HUDEP-2 (cell line): ENCODE measurements at regions not wholly inside any gene's neighbourhood (a gene's known extent, or its start where the extent isn't known, plus 50 kb on each side); places are given as distances from the start of the nearest gene placed in this dataset.
A peak's percentile ranks its signal among the peaks of the same experiment; 100 is the strongest.
"Not testable (repeated sequence)": the region's sequence is repeated elsewhere in the genome, so short reads cannot be mapped to it uniquely, and the experiment has no call there.

ENCODE experiments used
- DNase-seq, 76 experiments: peaks; one replicate each; lab custom pipeline; 2025; ENCODE audit not compliant: unreplicated experiment in 76 of 76; lab: John Stamatoyannopoulos, UW

GRCh38 chr18:72984290-72984689 is 116.5 kb upstream of the NETO1 start:
- DNase-seq, result no peak

- no peak for DNase-seq
Observed at GRCh38 chr18:72973841-72974240, 106.1 kb upstream of the NETO1 start.

- DNase-seq, result no peak
Observed at GRCh38 chr18:72965616-72966015, 97.8 kb upstream of the NETO1 start.

GRCh38 chr18:72958195-72958594 is 90.4 kb upstream of the NETO1 start:
- DNase-seq, result not testable (repeated sequence)

DNA sequence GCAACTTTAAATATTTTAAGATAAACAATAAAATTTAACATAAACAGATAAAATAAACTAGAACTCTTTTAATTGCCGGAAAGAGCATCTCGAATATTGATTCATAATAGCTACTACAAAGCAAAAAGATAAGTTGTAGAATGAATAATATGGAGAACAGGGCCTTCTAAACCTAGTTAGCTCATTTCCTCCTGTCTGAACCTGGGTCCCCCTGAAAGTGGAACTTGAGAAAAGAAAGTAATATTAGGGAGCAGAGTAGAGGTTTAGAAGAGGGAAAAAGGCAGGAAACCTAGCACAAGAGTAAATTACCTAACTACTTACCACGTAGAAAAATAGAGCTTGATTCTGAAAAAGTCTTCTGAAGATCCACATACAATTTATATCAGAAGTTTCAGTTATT is 80.7 kb upstream of the NETO1 start:
- no peak for DNase-seq

- DNase-seq, result no peak
Observed at GRCh38 chr18:72942766-72943165, 75.0 kb upstream of the NETO1 start.

GRCh38 chr18:72940986-72941385 is 73.2 kb upstream of the NETO1 start:
- peak in 1 of 76 experiments; percentile 1 for DNase-seq

DNA sequence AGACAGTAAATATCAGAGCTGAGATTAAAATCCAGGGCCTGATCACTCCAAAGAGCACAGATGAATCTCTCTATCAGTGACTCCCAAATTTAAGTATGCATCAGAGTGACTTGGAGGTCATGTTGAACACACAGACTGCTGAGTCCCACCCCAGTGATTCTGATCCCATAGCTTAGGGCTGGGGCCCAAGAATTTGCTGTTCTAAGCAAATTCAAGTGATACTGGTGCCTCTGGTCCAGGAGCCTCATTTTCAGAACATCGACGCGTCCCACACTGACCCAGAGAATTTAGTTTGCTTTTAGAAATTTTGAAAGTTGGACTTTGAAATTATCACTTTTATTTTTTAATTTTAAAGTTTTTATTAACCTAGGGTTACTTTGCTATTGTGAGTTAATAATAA is 72.7 kb upstream of the NETO1 start:
- DNase-seq, result no peak

DNA sequence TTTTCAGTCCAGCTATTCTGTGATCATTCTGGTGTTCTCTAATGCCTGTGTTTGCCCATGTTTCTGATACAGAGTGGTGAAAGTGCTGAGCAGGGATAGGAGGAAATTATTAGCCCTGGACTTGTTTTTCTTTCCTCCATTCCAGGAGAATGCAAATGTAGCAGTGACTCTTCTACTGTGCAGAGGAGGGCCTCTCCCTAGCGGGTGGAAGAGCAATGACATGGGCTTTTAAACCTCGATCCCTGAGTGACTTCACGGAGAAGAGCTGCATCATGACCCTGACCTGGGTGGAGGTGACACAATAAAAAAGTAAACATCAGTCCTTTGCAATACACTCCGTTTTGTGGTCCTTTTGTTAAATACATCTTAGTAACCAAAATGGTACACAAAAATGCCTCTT is 68.0 kb upstream of the NETO1 start:
- DNase-seq, result no peak

DNA sequence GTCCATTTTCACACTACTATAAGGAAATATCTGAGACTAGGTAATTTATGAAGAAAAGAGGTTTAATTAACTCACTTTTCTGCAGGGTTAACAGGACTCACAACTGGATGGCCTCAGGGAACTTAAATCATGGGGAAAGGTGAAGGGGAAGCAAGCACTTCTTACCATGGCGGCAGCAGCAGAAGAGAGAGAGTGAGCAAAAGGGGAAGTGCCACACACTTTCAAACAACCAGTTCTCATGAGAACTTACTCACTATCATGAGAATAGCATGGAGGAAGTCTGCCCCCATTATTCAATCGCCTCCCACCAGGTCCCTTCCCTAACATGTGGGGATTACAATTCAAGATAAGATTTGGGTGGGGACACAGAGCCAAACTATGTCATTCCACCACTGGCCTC is 55.1 kb upstream of the NETO1 start:
- no peak for DNase-seq
